GM06990 (cell line): ENCODE measurements at regions not wholly inside any gene's neighbourhood (a gene's known extent, or its start where the extent isn't known, plus 50 kb on each side); places are given as distances from the start of the nearest gene placed in this dataset.

ENCODE experiments used
- DNase-seq: peaks from one replicate; pipeline ENCODE4 v3.0.0-alpha.2; 2011; ENCODE audit not compliant: insufficient read length; ENCODE audit errors: extremely low read depth
- H3K27me3 ChIP-seq: replicated peaks from 2 replicates; pipeline ENCODE4 v1.6.0; 2011; ENCODE audit warnings: low read length; ENCODE audit not compliant: control insufficient read depth, insufficient read depth
- H3K36me3 ChIP-seq: 2 replicates; pipeline ENCODE4 v1.5.1; 2011; ENCODE audit warnings: low read length; ENCODE audit not compliant: control insufficient read depth, insufficient read depth
- H3K4me3 ChIP-seq: replicated peaks from 2 replicates; pipeline ENCODE4 v1.5.1; 2011; ENCODE audit warnings: low read depth, mild to moderate bottlenecking, control low read depth, low read length
- CTCF ChIP-seq: IDR thresholded peaks from 2 replicates; pipeline ENCODE4 v1.5.1; 2011; ENCODE audit warnings: low read length, control low read depth, mild to moderate bottlenecking, inconsistent platforms; ENCODE audit not compliant: insufficient read depth, poor library complexity, severe bottlenecking

- no peaks in the 10 kb centered on the region for H3K36me3 ChIP-seq
- TF ChIP-seq CTCF, result no peak
- H3K27me3 ChIP-seq, result no peaks in the 10 kb centered on the region
- DNase-seq, result no peak
- H3K4me3 ChIP-seq, result no peak overlapping the region
Measured at GRCh38 chr2:77834360-77835002, 312.3 kb upstream of the LRRTM4 start.

DNA sequence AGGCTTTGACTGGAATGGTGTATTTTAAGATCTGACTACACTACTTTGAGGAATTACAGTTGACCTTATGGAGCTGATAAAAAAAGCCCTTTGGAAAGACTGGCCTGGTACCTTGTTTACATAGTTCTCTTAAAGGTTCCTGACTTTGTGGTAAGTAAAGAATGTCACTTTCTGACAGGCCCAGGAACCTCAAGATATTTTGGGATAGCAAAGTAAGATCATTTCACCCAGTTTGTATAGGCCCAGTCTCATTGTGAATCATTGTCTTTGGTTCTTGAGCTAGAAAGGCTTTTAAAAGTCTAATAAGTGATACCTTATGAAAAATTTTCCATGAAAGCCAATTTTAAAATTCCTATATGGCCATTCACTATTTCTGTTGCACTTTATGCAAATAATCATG, 316.3 kb upstream of the LRRTM4 start:
- H3K27me3 ChIP-seq, result no peaks in the 10 kb centered on the region
- H3K36me3 ChIP-seq, result no peaks in the 10 kb centered on the region
- H3K4me3 ChIP-seq, result no peak overlapping the region
- no peak for TF ChIP-seq CTCF
- DNase-seq, result no peak

GRCh38 chr2:77839102-77839501, 316.9 kb upstream of the LRRTM4 start:
- DNase-seq, result no peak
- H3K27me3 ChIP-seq, result no peaks in the 10 kb centered on the region
- no peaks in the 10 kb centered on the region for H3K36me3 ChIP-seq
- no peak for TF ChIP-seq CTCF
- no peak overlapping the region for H3K4me3 ChIP-seq

DNA sequence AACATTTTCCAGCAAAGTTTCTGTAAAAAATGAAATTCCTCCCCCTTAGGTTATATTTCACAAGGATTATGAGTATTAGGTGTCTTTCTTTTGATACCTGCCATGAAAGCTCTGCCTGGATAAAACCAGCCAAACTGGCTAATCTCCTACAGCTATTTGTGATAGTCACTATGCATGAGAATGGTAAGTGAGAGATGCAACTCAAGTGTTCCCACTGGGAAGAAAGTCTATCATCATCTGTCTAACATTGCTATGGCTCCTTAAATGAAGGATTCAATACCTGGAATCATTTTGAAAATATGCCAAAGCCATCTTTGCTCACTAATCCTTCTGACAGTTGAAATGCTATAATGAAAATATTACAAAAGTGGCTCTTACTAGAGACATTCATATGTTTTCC, 339.9 kb upstream of the LRRTM4 start:
- no peak for DNase-seq
- Histone ChIP-seq H3K36me3 (no peaks in the 10 kb centered on the region), H3K4me3 (no peak overlapping the region), H3K27me3 (no peaks in the 10 kb centered on the region)
- TF ChIP-seq CTCF, result no peak

DNA sequence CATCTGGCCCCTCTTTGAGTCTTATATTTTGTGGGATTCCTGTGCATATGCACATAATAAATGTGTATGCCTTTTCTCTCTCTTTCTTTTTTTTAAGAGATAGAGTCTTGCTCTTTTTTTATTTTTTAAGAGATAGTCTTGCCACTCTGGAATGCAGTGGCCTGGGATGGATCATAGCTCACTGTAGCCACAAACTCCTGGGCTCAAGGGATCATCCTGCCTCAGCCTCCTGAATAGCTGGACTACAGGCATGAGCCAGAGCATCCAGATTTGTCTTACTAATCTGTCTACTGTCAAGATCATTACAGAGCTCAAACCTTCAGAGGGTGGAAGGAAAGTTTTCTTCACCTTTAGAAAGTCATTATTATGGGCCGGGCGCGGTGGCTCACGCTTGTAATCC, 342.2 kb upstream of the LRRTM4 start:
- DNase-seq, result no peak
- H3K36me3 ChIP-seq, result no peaks in the 10 kb centered on the region
- TF ChIP-seq CTCF, result no peak
- H3K4me3 ChIP-seq, result no peak overlapping the region
- no peaks in the 10 kb centered on the region for H3K27me3 ChIP-seq

DNA sequence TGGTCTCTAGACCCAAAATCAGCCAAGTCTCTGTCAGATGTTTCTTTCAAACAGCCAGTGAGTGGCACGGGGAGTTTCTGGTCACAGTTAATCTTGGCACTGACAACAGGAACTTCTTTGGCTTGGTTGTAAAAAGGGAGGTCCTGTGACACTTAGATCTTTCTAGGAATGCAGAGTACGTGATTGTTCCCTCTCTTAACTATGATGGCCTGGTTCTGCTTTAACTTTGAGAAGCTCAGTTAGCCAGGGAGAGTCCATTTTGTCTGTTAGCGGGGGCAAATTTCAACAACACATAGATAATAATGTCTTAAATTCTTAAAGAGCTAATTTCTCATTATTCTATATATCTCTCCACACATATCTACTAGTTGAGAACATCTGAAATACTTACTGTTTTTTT, 344.5 kb upstream of the LRRTM4 start:
- no peak overlapping the region for H3K4me3 ChIP-seq
- no peak for TF ChIP-seq CTCF
- no peaks in the 10 kb centered on the region for H3K27me3 ChIP-seq
- no peaks in the 10 kb centered on the region for H3K36me3 ChIP-seq
- no peak for DNase-seq
